Thyroid gland (tissue), 4 donors: ENCODE measurements at regions not wholly inside any gene's neighbourhood (a gene's known extent, or its start where the extent isn't known, plus 50 kb on each side); places are given as distances from the start of the nearest gene placed in this dataset.

Source experiments
- POLR2A ChIP-seq, 2 donors: fragments of 450-650 bp; IDR thresholded peaks; one replicate each; pipeline ENCODE4 v1.6.1; 2017; ENCODE audit warnings: antibody characterized with exemption in 2 of 2, mild to moderate bottlenecking in 2 of 2, moderate library complexity in 1 of 2
- TF ChIP-seq, protein P1 (sequence below), 6 experiments: fragments of 200-600 bp in 3 of 6; fragments of 450-650 bp in 3 of 6; sonication (generic) in 3 of 6; IDR thresholded peaks; one replicate each; pipeline ENCODE4 v1.5.1; 2016 to 2019; ENCODE audit warnings: antibody characterized with exemption in 6 of 6, mild to moderate bottlenecking in 2 of 6, inconsistent platforms in 1 of 6, moderate library complexity in 1 of 6

GRCh38 chr3:127041933-127042332 lies 59.0 kb downstream of the PLXNA1 start:
- no peak for TF ChIP-seq POLR2A (IDR thresholded peaks at IDR 0.05)
- TF ChIP-seq, protein P1, sequence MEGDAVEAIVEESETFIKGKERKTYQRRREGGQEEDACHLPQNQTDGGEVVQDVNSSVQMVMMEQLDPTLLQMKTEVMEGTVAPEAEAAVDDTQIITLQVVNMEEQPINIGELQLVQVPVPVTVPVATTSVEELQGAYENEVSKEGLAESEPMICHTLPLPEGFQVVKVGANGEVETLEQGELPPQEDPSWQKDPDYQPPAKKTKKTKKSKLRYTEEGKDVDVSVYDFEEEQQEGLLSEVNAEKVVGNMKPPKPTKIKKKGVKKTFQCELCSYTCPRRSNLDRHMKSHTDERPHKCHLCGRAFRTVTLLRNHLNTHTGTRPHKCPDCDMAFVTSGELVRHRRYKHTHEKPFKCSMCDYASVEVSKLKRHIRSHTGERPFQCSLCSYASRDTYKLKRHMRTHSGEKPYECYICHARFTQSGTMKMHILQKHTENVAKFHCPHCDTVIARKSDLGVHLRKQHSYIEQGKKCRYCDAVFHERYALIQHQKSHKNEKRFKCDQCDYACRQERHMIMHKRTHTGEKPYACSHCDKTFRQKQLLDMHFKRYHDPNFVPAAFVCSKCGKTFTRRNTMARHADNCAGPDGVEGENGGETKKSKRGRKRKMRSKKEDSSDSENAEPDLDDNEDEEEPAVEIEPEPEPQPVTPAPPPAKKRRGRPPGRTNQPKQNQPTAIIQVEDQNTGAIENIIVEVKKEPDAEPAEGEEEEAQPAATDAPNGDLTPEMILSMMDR (IDR thresholded peaks at IDR 0.05), result no peak
